ENCODE measurements at regions not wholly inside any gene's neighbourhood (a gene's known extent, or its start where the extent isn't known, plus 50 kb on each side); places are given as distances from the start of the nearest gene placed in this dataset.

- TF ChIP-seq CTCF (optimal IDR thresholded peaks at IDR 0.05 in 1 of 3, IDR thresholded peaks at IDR 0.05 in 1 of 3, conservative IDR thresholded peaks at IDR 0.05 in 1 of 3; ENCODE audit: extremely low read depth in 1 of 3, insufficient read depth in 2 of 3, low read length in 3 of 3) (no peak), EZH2 (IDR thresholded peaks at IDR 0.05; ENCODE audit: low read length) (no peak)
These were observed 75.8 kb upstream of the MED13 start for GRCh38 chr17:62140836-62141235.

Data from keratinocyte (primary cell).